ENCODE measurements at regions not wholly inside any gene's neighbourhood (a gene's known extent, or its start where the extent isn't known, plus 50 kb on each side); places are given as distances from the start of the nearest gene placed in this dataset.

DNA sequence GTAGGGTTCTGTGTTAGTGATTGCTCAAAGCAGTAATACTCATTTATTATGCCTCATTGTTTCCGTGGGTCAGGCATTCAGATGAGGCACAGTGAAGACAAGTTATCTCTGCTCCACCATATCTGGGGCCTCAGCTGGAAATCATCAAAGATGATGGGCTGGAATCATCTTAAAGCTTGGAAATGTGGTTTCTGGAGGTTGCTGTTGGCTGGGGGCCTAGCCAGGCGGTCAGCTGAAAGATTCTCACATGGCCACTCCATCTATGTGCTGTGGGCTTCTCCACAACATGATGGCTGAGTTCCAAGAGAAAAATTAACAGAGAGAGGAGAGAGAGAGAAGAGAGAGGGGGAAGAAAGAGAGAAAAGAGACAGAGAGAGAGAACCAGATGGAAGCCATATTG, 75.5 kb downstream of the OLFM4 start:
- TF ChIP-seq, protein P1, sequence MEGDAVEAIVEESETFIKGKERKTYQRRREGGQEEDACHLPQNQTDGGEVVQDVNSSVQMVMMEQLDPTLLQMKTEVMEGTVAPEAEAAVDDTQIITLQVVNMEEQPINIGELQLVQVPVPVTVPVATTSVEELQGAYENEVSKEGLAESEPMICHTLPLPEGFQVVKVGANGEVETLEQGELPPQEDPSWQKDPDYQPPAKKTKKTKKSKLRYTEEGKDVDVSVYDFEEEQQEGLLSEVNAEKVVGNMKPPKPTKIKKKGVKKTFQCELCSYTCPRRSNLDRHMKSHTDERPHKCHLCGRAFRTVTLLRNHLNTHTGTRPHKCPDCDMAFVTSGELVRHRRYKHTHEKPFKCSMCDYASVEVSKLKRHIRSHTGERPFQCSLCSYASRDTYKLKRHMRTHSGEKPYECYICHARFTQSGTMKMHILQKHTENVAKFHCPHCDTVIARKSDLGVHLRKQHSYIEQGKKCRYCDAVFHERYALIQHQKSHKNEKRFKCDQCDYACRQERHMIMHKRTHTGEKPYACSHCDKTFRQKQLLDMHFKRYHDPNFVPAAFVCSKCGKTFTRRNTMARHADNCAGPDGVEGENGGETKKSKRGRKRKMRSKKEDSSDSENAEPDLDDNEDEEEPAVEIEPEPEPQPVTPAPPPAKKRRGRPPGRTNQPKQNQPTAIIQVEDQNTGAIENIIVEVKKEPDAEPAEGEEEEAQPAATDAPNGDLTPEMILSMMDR (conservative IDR thresholded peaks at IDR 0.05; ENCODE audit: low read depth, low read length): no peak
- TF ChIP-seq EZH2 (IDR thresholded peaks at IDR 0.05; ENCODE audit: borderline replicate concordance, low read depth, low read length, poor library complexity, severe bottlenecking): no peak

Data from A673 (cell line).